ENCODE measurements at regions not wholly inside any gene's neighbourhood (a gene's known extent, or its start where the extent isn't known, plus 50 kb on each side); places are given as distances from the start of the nearest gene placed in this dataset.

GRCh38 chr5:8848997-8849594 is 696.8 kb downstream of the SEMA5A start:
- DNase-seq (ENCODE audit: low read depth): no peak

- DNase-seq (ENCODE audit: low read depth): no peak
Observed at GRCh38 chr5:8851101-8851500, 694.8 kb downstream of the SEMA5A start.

- DNase-seq (ENCODE audit: low read depth): no peak
Observed at GRCh38 chr5:8857051-8857450, 688.8 kb downstream of the SEMA5A start.

GRCh38 chr5:8861764-8862163 is 684.1 kb downstream of the SEMA5A start:
- no peak for DNase-seq (ENCODE audit: low read depth)

GRCh38 chr5:8864053-8864452 is 681.8 kb downstream of the SEMA5A start:
- no peak for DNase-seq (ENCODE audit: low read depth)

- DNase-seq (ENCODE audit: low read depth): no peak
Observed at GRCh38 chr5:8865266-8865665, 680.6 kb downstream of the SEMA5A start.

GRCh38 chr5:8865686-8866374 is 680.0 kb downstream of the SEMA5A start:
- no peak for DNase-seq (ENCODE audit: low read depth)

- no peak for DNase-seq (ENCODE audit: low read depth)
Observed at GRCh38 chr5:8868283-8868682, 677.6 kb downstream of the SEMA5A start.

GRCh38 chr5:8869932-8870331 is 675.9 kb downstream of the SEMA5A start:
- DNase-seq (ENCODE audit: low read depth): no peak

GRCh38 chr5:8870349-8870958 is 675.4 kb downstream of the SEMA5A start:
- DNase-seq (ENCODE audit: low read depth): no peak

- no peak for DNase-seq (ENCODE audit: low read depth)
Observed at GRCh38 chr5:8870959-8871355, 674.9 kb downstream of the SEMA5A start.

GRCh38 chr5:8871446-8871845 is 674.4 kb downstream of the SEMA5A start:
- no peak for DNase-seq (ENCODE audit: low read depth)

GRCh38 chr5:8875722-8876121 is 670.2 kb downstream of the SEMA5A start:
- no peak for DNase-seq (ENCODE audit: low read depth)

GRCh38 chr5:8879248-8879647 is 666.6 kb downstream of the SEMA5A start:
- no peak for DNase-seq (ENCODE audit: low read depth)

- no peak for DNase-seq (ENCODE audit: low read depth)
Observed at GRCh38 chr5:8884029-8884428, 661.8 kb downstream of the SEMA5A start.

GRCh38 chr5:8892926-8893325 is 652.9 kb downstream of the SEMA5A start:
- DNase-seq (ENCODE audit: low read depth): no peak

- no peak for DNase-seq (ENCODE audit: low read depth)
Observed at GRCh38 chr5:8894031-8894430, 651.8 kb downstream of the SEMA5A start.

GRCh38 chr5:8895062-8895461 is 650.8 kb downstream of the SEMA5A start:
- no peak for DNase-seq (ENCODE audit: low read depth)

- no peak for DNase-seq (ENCODE audit: low read depth)
Observed at GRCh38 chr5:8895599-8895998, 650.3 kb downstream of the SEMA5A start.

GRCh38 chr5:8897316-8897715 is 648.6 kb downstream of the SEMA5A start:
- DNase-seq (ENCODE audit: low read depth): no peak

- DNase-seq (ENCODE audit: low read depth): no peak
Observed at GRCh38 chr5:8905021-8905420, 640.9 kb downstream of the SEMA5A start.

- no peak for DNase-seq (ENCODE audit: low read depth)
Observed at GRCh38 chr5:8906303-8906967, 639.4 kb downstream of the SEMA5A start.
